Tibial nerve (tissue), 4 donors: ENCODE measurements at regions not wholly inside any gene's neighbourhood (a gene's known extent, or its start where the extent isn't known, plus 50 kb on each side); places are given as distances from the start of the nearest gene placed in this dataset.

Experiments
- DNase-seq, 2 donors: peaks; one replicate each; pipeline ENCODE4 v3.0.0-alpha.2; 2019; ENCODE audit warnings: low spot score in 2 of 2
- H3K27ac ChIP-seq, 4 donors: fragments of 200-600 bp; sonication (generic) in 3 of 4; one replicate each; pipeline ENCODE4 v1.5.1; 2017 to 2019; ENCODE audit warnings: mild to moderate bottlenecking in 1 of 4
- H3K27me3 ChIP-seq, 2 donors: fragments of 200-600 bp; sonication (generic) in 1 of 2; one replicate each; pipeline versions ENCODE4 v1.5.1 to v1.6.0; 2017 to 2019
- H3K36me3 ChIP-seq, 3 donors: fragments of 200-600 bp; sonication (generic); one replicate each; pipeline ENCODE4 v1.5.1; 2018 to 2019
- H3K4me1 ChIP-seq, 4 donors: fragments of 200-600 bp; sonication (generic) in 3 of 4; one replicate each; pipeline ENCODE4 v1.5.1; 2017 to 2019
- H3K4me3 ChIP-seq, 4 donors: fragments of 200-600 bp; sonication (generic) in 3 of 4; one replicate each; pipeline ENCODE4 v1.5.1; 2017 to 2019; ENCODE audit warnings: mild to moderate bottlenecking in 1 of 4, moderate library complexity in 1 of 4
- H3K9me3 ChIP-seq, 4 donors: fragments of 200-600 bp; sonication (generic) in 3 of 4; one replicate each; pipeline ENCODE4 v1.5.1; 2017 to 2019
- EP300 ChIP-seq, 2 donors: sonication (generic); formaldehyde crosslinking; IDR thresholded peaks; one replicate each; pipeline ENCODE4 v1.6.1; 2017; ENCODE audit warnings: antibody characterized with exemption in 2 of 2, mild to moderate bottlenecking in 1 of 2
- POLR2A ChIP-seq, 2 donors: fragments of 450-650 bp; IDR thresholded peaks; one replicate each; pipeline ENCODE4 v1.6.1; 2017; ENCODE audit warnings: antibody characterized with exemption in 2 of 2, mild to moderate bottlenecking in 2 of 2, moderate library complexity in 2 of 2
- WGBS, 2 donors: methylation state at CpG; one replicate each; pipeline ENCODE4 v1.1.5; 2018; 5-methylcytosine and 5-hydroxymethylcytosine counted together
- TF ChIP-seq, protein P1 (sequence below), 5 experiments: fragments of 200-600 bp in 3 of 5; fragments of 450-650 bp in 2 of 5; sonication (generic) in 3 of 5; IDR thresholded peaks; one replicate each; pipeline ENCODE4 v1.5.1; 2016 to 2019; ENCODE audit warnings: antibody characterized with exemption in 5 of 5, mild to moderate bottlenecking in 3 of 5, moderate library complexity in 2 of 5

DNA sequence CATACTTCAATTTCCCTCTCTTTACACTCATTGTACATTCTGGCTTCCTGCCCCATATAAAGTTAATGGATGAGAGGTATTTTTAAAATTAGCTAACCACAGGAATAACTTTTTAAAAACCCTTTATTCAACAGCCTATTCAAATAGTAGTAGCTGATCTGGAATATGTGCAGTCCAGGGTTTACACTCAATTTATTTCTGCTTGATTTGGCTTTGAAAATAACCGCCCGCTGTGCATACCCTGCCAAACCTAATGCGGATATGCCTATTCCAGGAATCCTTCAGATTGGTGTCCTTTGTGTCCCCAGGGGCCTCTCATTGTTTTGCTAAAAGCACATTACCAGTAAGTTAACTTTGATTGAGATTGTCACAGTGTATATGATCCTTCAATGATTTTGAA lies 1686.2 kb downstream of the PLA2G4A start:
- Histone ChIP-seq H3K36me3 (no peaks in the 10 kb centered on the region), H3K9me3 (no peaks in the 10 kb centered on the region), H3K4me1 (no peaks in the 10 kb centered on the region), H3K27me3 (no peaks in the 10 kb centered on the region), H3K4me3 (no peak overlapping the region), H3K27ac (no peak overlapping the region)
- 81 to 91% methylated on average over 3 of the region's 3 CpGs for WGBS, 2 donors
- TF ChIP-seq, protein P1, sequence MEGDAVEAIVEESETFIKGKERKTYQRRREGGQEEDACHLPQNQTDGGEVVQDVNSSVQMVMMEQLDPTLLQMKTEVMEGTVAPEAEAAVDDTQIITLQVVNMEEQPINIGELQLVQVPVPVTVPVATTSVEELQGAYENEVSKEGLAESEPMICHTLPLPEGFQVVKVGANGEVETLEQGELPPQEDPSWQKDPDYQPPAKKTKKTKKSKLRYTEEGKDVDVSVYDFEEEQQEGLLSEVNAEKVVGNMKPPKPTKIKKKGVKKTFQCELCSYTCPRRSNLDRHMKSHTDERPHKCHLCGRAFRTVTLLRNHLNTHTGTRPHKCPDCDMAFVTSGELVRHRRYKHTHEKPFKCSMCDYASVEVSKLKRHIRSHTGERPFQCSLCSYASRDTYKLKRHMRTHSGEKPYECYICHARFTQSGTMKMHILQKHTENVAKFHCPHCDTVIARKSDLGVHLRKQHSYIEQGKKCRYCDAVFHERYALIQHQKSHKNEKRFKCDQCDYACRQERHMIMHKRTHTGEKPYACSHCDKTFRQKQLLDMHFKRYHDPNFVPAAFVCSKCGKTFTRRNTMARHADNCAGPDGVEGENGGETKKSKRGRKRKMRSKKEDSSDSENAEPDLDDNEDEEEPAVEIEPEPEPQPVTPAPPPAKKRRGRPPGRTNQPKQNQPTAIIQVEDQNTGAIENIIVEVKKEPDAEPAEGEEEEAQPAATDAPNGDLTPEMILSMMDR (IDR thresholded peaks at IDR 0.05): no peak
- TF ChIP-seq POLR2A (IDR thresholded peaks at IDR 0.05) (no peak), EP300 (IDR thresholded peaks at IDR 0.05) (no peak)
- DNase-seq: no peak

DNA sequence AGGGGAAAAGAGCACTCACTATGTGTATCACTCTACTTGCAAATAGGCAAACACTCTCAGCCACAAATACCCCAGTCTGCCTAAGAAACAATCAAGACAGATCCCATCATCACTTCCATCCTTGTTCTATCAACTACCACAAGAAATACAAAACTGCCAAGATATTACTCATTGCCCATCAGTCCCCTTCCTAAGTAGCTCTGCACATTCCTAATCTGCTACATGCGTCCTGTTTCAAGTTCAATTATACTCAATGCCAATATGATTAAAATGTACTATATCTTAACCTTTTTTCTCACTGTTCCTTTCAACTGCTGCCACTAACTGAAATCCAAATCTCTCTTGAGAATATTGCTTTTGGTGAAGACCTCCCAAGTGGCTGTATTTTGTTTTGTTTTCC lies 1688.4 kb downstream of the PLA2G4A start:
- H3K27me3 ChIP-seq: no peaks in the 10 kb centered on the region
- TF ChIP-seq POLR2A (IDR thresholded peaks at IDR 0.05): no peak
- no peak for TF ChIP-seq EP300 (IDR thresholded peaks at IDR 0.05)
- TF ChIP-seq, protein P1 (IDR thresholded peaks at IDR 0.05): no peak
- no peaks in the 10 kb centered on the region for H3K36me3 ChIP-seq
- no peaks in the 10 kb centered on the region for H3K9me3 ChIP-seq
- DNase-seq: no peak
- WGBS, 2 donors: 75 to 81% methylated on average over 1 of the region's 1 CpG
- no peak overlapping the region for H3K27ac ChIP-seq
- H3K4me3 ChIP-seq: no peak overlapping the region
- H3K4me1 ChIP-seq: no peaks in the 10 kb centered on the region

DNA sequence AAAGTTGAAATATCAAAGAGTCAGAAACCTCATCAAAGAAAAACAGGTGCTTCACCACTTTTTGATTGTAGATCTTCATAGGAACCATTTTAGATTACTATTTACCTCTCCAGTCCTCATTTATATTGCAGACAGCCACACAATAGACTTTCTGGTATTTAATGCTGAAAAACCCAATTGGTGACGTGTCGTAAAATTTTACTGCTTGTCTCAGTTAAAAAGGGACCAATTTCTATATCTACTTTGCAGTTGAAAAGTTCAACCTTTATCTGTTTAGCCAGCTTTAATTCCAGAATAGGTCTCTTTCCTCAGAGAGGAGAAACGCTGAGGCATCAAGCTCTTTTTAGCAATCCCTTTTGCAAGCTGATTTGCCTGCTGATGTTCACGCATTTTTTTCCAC lies 1722.4 kb downstream of the PLA2G4A start:
- Histone ChIP-seq H3K27me3 (no peaks in the 10 kb centered on the region), H3K4me3 (no peak overlapping the region), H3K9me3 (no peaks in the 10 kb centered on the region), H3K27ac (no peak overlapping the region), H3K36me3 (no peaks in the 10 kb centered on the region), H3K4me1 (no peaks in the 10 kb centered on the region)
- no peak for TF ChIP-seq POLR2A (IDR thresholded peaks at IDR 0.05)
- 49 to 54% methylated on average over 4 of the region's 4 CpGs for WGBS, 2 donors
- DNase-seq: no peak

DNA sequence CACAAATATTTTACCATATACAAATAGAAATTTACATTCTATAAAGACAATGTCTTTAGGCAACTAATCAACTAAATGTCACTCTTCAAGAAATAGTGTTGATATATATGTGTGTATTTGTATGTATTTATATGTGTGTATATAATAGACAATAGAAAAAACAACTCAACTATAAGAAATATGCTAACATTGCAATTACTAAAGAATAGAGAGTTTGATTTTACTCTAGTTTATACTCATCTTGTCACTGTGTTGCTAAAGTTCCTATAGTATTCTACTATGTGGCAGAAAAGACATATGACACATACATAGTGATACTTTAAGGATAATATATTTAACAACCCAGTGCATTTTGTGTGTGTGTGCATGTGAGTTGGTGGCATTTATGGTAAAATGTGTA lies 1728.3 kb downstream of the PLA2G4A start:
- H3K4me3 ChIP-seq: no peak overlapping the region
- H3K27me3 ChIP-seq: no peaks in the 10 kb centered on the region
- H3K4me1 ChIP-seq: no peaks in the 10 kb centered on the region
- no peak for TF ChIP-seq EP300 (IDR thresholded peaks at IDR 0.05)
- TF ChIP-seq POLR2A (IDR thresholded peaks at IDR 0.05): no peak
- TF ChIP-seq, protein P1 (IDR thresholded peaks at IDR 0.05): no peak
- DNase-seq: no peak
- H3K36me3 ChIP-seq: no peaks in the 10 kb centered on the region
- H3K27ac ChIP-seq: no peak overlapping the region
- H3K9me3 ChIP-seq: no peaks in the 10 kb centered on the region

DNA sequence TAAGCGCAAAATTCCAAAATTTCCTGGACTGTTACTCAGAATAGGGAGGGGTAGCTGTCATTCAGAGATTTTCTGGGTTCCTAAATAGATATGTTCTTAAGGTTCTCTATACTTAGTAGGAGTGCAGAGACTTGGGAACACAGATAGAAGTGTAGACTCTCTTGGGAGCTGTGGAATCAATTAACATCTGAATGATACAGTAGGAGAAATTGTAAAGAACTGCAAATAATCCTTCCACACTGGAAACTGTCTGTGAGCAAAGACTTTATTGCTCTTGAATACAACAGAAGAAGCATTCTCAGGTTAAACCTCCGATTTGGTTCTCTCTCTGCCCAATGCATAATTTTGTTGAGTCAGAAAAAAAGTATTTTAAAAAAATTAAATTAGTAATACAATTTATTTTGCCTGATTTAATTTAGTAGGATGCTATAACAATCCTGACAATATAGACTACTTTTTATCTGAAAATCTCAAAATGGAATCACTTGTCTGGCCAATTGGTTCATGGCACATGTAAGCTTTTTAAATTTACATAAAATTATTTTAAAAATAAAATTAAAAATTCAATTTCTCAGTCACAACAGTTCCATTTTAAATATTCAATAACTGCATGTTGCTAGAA lies 1754.3 kb downstream of the PLA2G4A start:
- no peak overlapping the region for H3K4me3 ChIP-seq
- 79 to 85% methylated on average over 2 of the region's 2 CpGs for WGBS, 2 donors
- no peak overlapping the region for H3K27ac ChIP-seq

More for the DNA sequence above, 1754.3 kb downstream of the PLA2G4A start:
- H3K4me1 ChIP-seq: no peaks in the 10 kb centered on the region
- H3K36me3 ChIP-seq: no peaks in the 10 kb centered on the region
- H3K9me3 ChIP-seq: no peaks in the 10 kb centered on the region
- no peak for DNase-seq
- TF ChIP-seq POLR2A (IDR thresholded peaks at IDR 0.05) (no peak), EP300 (IDR thresholded peaks at IDR 0.05) (no peak)
- TF ChIP-seq, protein P1 (IDR thresholded peaks at IDR 0.05): no peak
- H3K27me3 ChIP-seq: no peaks in the 10 kb centered on the region
